ENCODE measurements at regions not wholly inside any gene's neighbourhood (a gene's known extent, or its start where the extent isn't known, plus 50 kb on each side); places are given as distances from the start of the nearest gene placed in this dataset.

- no peak overlapping the region for H3K4me2 ChIP-seq (ENCODE audit: low read depth, low read length)
- H3K4me3 ChIP-seq (ENCODE audit: insufficient read depth, low read depth, low read length), result no peak overlapping the region
- no peak overlapping the region for H4K8ac ChIP-seq (ENCODE audit: low read depth in 2 of 2, low read length in 2 of 2)
- no peak overlapping the region for H2BK15ac ChIP-seq (ENCODE audit: low read depth, low read length)
- H3K14ac ChIP-seq (replicated peaks; ENCODE audit: low read depth, low read length), result no peak overlapping the region
- H2BK5ac ChIP-seq (ENCODE audit: low read depth, low read length, poor library complexity, severe bottlenecking), result no peak overlapping the region
- H3K23ac ChIP-seq (ENCODE audit: low read depth, low read length), result no peak overlapping the region
- no peak overlapping the region for H2BK120ac ChIP-seq (ENCODE audit: low read depth, low read length)
- TF ChIP-seq RAD21 (IDR thresholded peaks at IDR 0.05; ENCODE audit: low read length) (no peak), FOS (IDR thresholded peaks at IDR 0.05; ENCODE audit: low read depth, low read length) (no peak), MAFK (IDR thresholded peaks at IDR 0.05; ENCODE audit: low read depth, low read length) (no peak), ELK1 (IDR thresholded peaks at IDR 0.05; ENCODE audit: borderline replicate concordance, low read depth, low read length) (no peak), RCOR1 (IDR thresholded peaks at IDR 0.05; ENCODE audit: insufficient replicate concordance, low read length) (no peak), CHD1 (IDR thresholded peaks at IDR 0.05; ENCODE audit: low read depth, low read length) (no peak), MAZ (IDR thresholded peaks at IDR 0.05; ENCODE audit: borderline replicate concordance, low read depth, low read length) (no peak), NFE2L2 (IDR thresholded peaks at IDR 0.05; ENCODE audit: low read depth, low read length) (no peak), RFX5 (IDR thresholded peaks at IDR 0.05; ENCODE audit: low read depth, low read length) (no peak), SMC3 (IDR thresholded peaks at IDR 0.05; ENCODE audit: low read depth, low read length) (no peak), POLR2A (IDR thresholded peaks at IDR 0.05; ENCODE audit: low read depth, low read length) (no peak), BHLHE40 (IDR thresholded peaks at IDR 0.05; ENCODE audit: low read depth, low read length) (no peak), MXI1 (IDR thresholded peaks at IDR 0.05; ENCODE audit: borderline replicate concordance, low read depth, low read length) (no peak), CEBPB (IDR thresholded peaks at IDR 0.05; ENCODE audit: low read depth, low read length) (no peak), CTCF (conservative IDR thresholded peaks at IDR 0.05; ENCODE audit: low read depth, low read length) (no peak)
- TF ChIP-seq, protein P1, sequence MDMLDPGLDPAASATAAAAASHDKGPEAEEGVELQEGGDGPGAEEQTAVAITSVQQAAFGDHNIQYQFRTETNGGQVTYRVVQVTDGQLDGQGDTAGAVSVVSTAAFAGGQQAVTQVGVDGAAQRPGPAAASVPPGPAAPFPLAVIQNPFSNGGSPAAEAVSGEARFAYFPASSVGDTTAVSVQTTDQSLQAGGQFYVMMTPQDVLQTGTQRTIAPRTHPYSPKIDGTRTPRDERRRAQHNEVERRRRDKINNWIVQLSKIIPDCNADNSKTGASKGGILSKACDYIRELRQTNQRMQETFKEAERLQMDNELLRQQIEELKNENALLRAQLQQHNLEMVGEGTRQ (IDR thresholded peaks at IDR 0.05; ENCODE audit: low read depth, low read length), result no peak
- no TSS peak for BruUV-seq (replicated peaks)
- H2AK5ac ChIP-seq (ENCODE audit: low read depth, low read length), result no peak overlapping the region
- H3K56ac ChIP-seq (ENCODE audit: extremely low read depth, insufficient read depth, low read length), result no peak overlapping the region
- H3K27me3 ChIP-seq (ENCODE audit: control insufficient read depth, insufficient read depth, low read length), result no peaks in the 10 kb centered on the region
- H3K4me1 ChIP-seq (ENCODE audit: control insufficient read depth, insufficient read depth, low read length), result no peaks in the 10 kb centered on the region
- dilution Hi-C loops (cut with HindIII; ENCODE audit: low sequenced_read_pairs, unreplicated experiment), result no loop called here
- in situ Hi-C loops (cut with MboI; ENCODE audit: low sequenced_read_pairs), result no loop called here
- no peak overlapping the region for H2BK20ac ChIP-seq (ENCODE audit: low read depth, low read length)
- no peak for ATAC-seq (ENCODE audit: low read depth)
- H4K91ac ChIP-seq (ENCODE audit: insufficient read depth, low read depth, low read length), result no peak overlapping the region
- no peaks in the 10 kb centered on the region; the same call in 1 of the 2 replicates for H3K9me3 ChIP-seq (ENCODE audit: control insufficient read depth, insufficient read depth, low read length)
- H2AK9ac ChIP-seq (replicated peaks; ENCODE audit: low read depth, low read length, poor library complexity), result no peak overlapping the region
- ChIA-PET POLR2A (ENCODE audit: unreplicated experiment) (no interaction called here), CTCF (no interaction called here)
- H3K18ac ChIP-seq (ENCODE audit: low read depth, low read length), result no peak overlapping the region
- H3K9ac ChIP-seq (ENCODE audit: low read depth, low read length), result no peak overlapping the region
- WGBS, 2 experiments (ENCODE audit: extremely low coverage in 2 of 2, insufficient read length in 1 of 2), result no CpG with 5 or more reads among the region's 3 CpGs
- intact Hi-C loops (cut with micrococcal nuclease), result no loop called here
- H3K9me1 ChIP-seq (ENCODE audit: insufficient read depth, low read length), result no peaks in the 10 kb centered on the region
- DNase-seq, result no peak
- H3K4ac ChIP-seq (ENCODE audit: low read depth, low read length), result no peak overlapping the region
- no peak overlapping the region for H4K5ac ChIP-seq (ENCODE audit: low read depth, low read length)
- no peak overlapping the region for H3K27ac ChIP-seq (ENCODE audit: insufficient read depth, low read length)
- no peak overlapping the region for H2AFZ ChIP-seq (replicated peaks; ENCODE audit: low read length, poor library complexity)
- no peaks in the 10 kb centered on the region for H3K79me1 ChIP-seq (ENCODE audit: low read depth in 1 of 2, low read length in 2 of 2)
- H3K36me3 ChIP-seq (ENCODE audit: control insufficient read depth, insufficient read depth, low read length), result no peaks in the 10 kb centered on the region
- H4K20me1 ChIP-seq (ENCODE audit: insufficient read depth, low read length), result no peaks in the 10 kb centered on the region
These were observed 1605.7 kb upstream of the SLC10A2 start for GRCh38 chr13:104671901-104672300.

Data from IMR-90 (cell line).